ENCODE measurements at regions not wholly inside any gene's neighbourhood (a gene's known extent, or its start where the extent isn't known, plus 50 kb on each side); places are given as distances from the start of the nearest gene placed in this dataset.

GRCh38 chrX:122586831-122587230, 597.2 kb upstream of the GRIA3 start:
- DNase-seq (ENCODE audit: low read depth in 1 of 2, low spot score in 1 of 2) = no peak
- no peaks in the 10 kb centered on the region for H3K4me1 ChIP-seq (ENCODE audit: low read depth)
- no peaks in the 10 kb centered on the region for H3K36me3 ChIP-seq
- H3K9me3 ChIP-seq (ENCODE audit: low read depth) = no peaks in the 10 kb centered on the region
- no peaks in the 10 kb centered on the region for H3K27me3 ChIP-seq
- H3K4me3 ChIP-seq = no peak overlapping the region
- TF ChIP-seq CTCF (IDR thresholded peaks at IDR 0.05; ENCODE audit: low read depth, low read length) = no peak
- no peak overlapping the region for H3K27ac ChIP-seq

GRCh38 chrX:122591546-122591945, 592.5 kb upstream of the GRIA3 start:
- no peak for TF ChIP-seq CTCF (IDR thresholded peaks at IDR 0.05; ENCODE audit: low read depth, low read length)
- no peak overlapping the region for H3K27ac ChIP-seq

DNA sequence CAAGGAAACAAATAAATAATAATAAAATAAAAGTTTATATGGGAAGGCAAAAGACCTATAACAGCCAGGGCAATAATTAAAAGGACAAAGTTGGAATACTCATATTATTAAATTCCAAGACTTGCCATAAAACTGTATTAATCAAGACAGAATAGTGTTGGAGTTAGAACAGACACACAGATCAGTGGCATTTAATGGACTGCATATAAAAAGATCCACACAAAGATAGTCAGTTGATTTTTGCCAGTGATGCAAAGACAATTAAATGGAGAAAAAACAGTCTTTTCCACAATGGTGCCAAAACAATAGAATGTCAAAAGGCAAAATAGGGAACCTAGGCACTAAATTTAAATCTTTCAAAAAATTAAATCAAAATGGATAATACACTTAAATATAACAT, 587.1 kb upstream of the GRIA3 start:
- no peaks in the 10 kb centered on the region for H3K9me3 ChIP-seq (ENCODE audit: low read depth)
- H3K4me3 ChIP-seq = no peak overlapping the region
- H3K36me3 ChIP-seq = no peaks in the 10 kb centered on the region
- no peak overlapping the region for H3K27ac ChIP-seq
- no peak for TF ChIP-seq CTCF (IDR thresholded peaks at IDR 0.05; ENCODE audit: low read depth, low read length)
- H3K4me1 ChIP-seq (ENCODE audit: low read depth) = no peaks in the 10 kb centered on the region
- no peak for DNase-seq (ENCODE audit: low read depth in 1 of 2, low spot score in 1 of 2)
- H3K27me3 ChIP-seq = no peaks in the 10 kb centered on the region

More at GRCh38 chrX:122591546-122591945, 592.5 kb upstream of the GRIA3 start:
- H3K4me1 ChIP-seq (ENCODE audit: low read depth) = no peaks in the 10 kb centered on the region
- H3K9me3 ChIP-seq (ENCODE audit: low read depth) = no peaks in the 10 kb centered on the region
- DNase-seq (ENCODE audit: low read depth in 1 of 2, low spot score in 1 of 2) = no peak
- H3K36me3 ChIP-seq = no peaks in the 10 kb centered on the region
- H3K4me3 ChIP-seq = no peak overlapping the region
- H3K27me3 ChIP-seq = no peaks in the 10 kb centered on the region

DNA sequence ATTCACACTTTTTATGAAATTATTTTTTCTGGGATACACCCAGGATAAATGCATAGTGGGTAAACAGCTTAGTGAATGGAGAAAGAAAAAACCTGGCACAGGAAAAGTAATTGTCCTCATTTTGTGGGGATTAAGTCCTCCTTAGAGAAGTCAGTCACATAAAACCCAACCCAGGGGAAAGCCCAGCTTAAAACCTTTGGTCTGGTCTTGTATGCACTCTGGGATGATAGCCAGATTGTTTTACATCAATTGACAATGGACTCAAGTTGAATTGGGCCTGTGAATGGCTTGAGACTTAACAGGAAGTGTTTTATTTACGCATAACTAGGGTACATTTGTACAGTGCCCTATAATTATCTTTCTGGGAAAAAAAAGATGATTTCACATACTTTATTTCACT, 561.3 kb upstream of the GRIA3 start:
- H3K36me3 ChIP-seq = no peaks in the 10 kb centered on the region
- no peaks in the 10 kb centered on the region for H3K9me3 ChIP-seq (ENCODE audit: low read depth)
- H3K4me1 ChIP-seq (ENCODE audit: low read depth) = no peaks in the 10 kb centered on the region
- H3K27ac ChIP-seq = no peak overlapping the region
- DNase-seq (ENCODE audit: low read depth in 1 of 2, low spot score in 1 of 2) = no peak
- H3K4me3 ChIP-seq = no peak overlapping the region
- H3K27me3 ChIP-seq = no peaks in the 10 kb centered on the region
- no peak for TF ChIP-seq CTCF (IDR thresholded peaks at IDR 0.05; ENCODE audit: low read depth, low read length)

DNA sequence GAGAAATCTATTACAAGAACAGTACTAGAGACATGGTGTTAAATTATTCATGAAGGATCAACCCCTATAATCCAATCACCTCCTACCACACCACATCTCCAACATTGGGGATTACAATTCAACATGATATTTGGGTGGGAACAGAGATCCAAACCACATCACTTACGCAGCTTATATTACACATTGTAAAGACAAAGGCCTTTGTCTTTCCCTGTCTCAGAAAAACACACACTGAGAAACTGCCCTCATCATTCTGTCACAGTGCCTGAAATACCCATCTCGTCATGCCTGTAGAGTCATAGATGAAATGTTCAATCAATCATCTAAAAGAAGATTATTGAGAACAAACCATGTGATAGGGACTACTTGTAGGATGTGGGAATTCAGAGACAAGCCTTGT, 558.8 kb upstream of the GRIA3 start:
- no peaks in the 10 kb centered on the region for H3K36me3 ChIP-seq
- H3K27ac ChIP-seq = no peak overlapping the region
- no peak overlapping the region for H3K4me3 ChIP-seq
- H3K4me1 ChIP-seq (ENCODE audit: low read depth) = no peaks in the 10 kb centered on the region
- H3K9me3 ChIP-seq (ENCODE audit: low read depth) = no peaks in the 10 kb centered on the region
- DNase-seq (ENCODE audit: low read depth in 1 of 2, low spot score in 1 of 2) = no peak
- no peak for TF ChIP-seq CTCF (IDR thresholded peaks at IDR 0.05; ENCODE audit: low read depth, low read length)
- no peaks in the 10 kb centered on the region for H3K27me3 ChIP-seq

GRCh38 chrX:122625821-122626220, 558.3 kb upstream of the GRIA3 start:
- no peak for TF ChIP-seq CTCF (IDR thresholded peaks at IDR 0.05; ENCODE audit: low read depth, low read length)
- no peak overlapping the region for H3K27ac ChIP-seq
- DNase-seq (ENCODE audit: low read depth in 1 of 2, low spot score in 1 of 2) = no peak
- H3K27me3 ChIP-seq = no peaks in the 10 kb centered on the region
- H3K4me1 ChIP-seq (ENCODE audit: low read depth) = no peaks in the 10 kb centered on the region
- H3K9me3 ChIP-seq (ENCODE audit: low read depth) = no peaks in the 10 kb centered on the region
- no peak overlapping the region for H3K4me3 ChIP-seq
- no peaks in the 10 kb centered on the region for H3K36me3 ChIP-seq

Data from cardiac muscle cell (in vitro differentiated cells and primary cell).